ENCODE measurements at regions not wholly inside any gene's neighbourhood (a gene's known extent, or its start where the extent isn't known, plus 50 kb on each side); places are given as distances from the start of the nearest gene placed in this dataset.

GRCh38 chr3:194905696-194906095, 220.0 kb downstream of the FAM43A start:
- Histone ChIP-seq H3K9me3 (ENCODE audit: control insufficient read depth, low read depth, low read length) (no peaks in the 10 kb centered on the region), H4K8ac (replicated peaks; ENCODE audit: insufficient read length, low read depth, low read length) (no peak overlapping the region), H4K91ac (ENCODE audit: insufficient read length, low read depth, low read length) (no peak overlapping the region), H3K79me2 (ENCODE audit: insufficient read depth, low read length) (no peaks in the 10 kb centered on the region), H3K27ac (ENCODE audit: insufficient read length, low read depth, low read length) (no peak overlapping the region), H2AK5ac (ENCODE audit: insufficient read length, low read length) (no peak overlapping the region), H3K56ac (ENCODE audit: insufficient read length, low read depth, low read length) (no peak overlapping the region), H2BK15ac (ENCODE audit: low read depth, low read length) (no peak overlapping the region), H3K79me1 (ENCODE audit: insufficient read depth, low read depth, low read length, poor library complexity, severe bottlenecking) (no peaks in the 10 kb centered on the region), H3K27me3 (ENCODE audit: insufficient read depth, low read length) (no peaks in the 10 kb centered on the region), H3K9ac (ENCODE audit: extremely low read depth, insufficient read length, low read length) (no peak overlapping the region), H3K23me2 (ENCODE audit: insufficient read length, low read depth, low read length, poor library complexity, severe bottlenecking) (no peaks in the 10 kb centered on the region), H3K18ac (ENCODE audit: insufficient read length, low read depth, low read length) (no peak overlapping the region), H3K4me1 (ENCODE audit: insufficient read depth, low read length) (no peaks in the 10 kb centered on the region), H2BK12ac (ENCODE audit: insufficient read length, low read depth, low read length) (no peak overlapping the region), H3K4ac (ENCODE audit: low read depth, low read length) (no peak overlapping the region), H3K4me2 (ENCODE audit: insufficient read depth, insufficient read length, low read length) (no peak overlapping the region), H3K23ac (ENCODE audit: insufficient read length, low read depth, low read length) (no peak overlapping the region), H2AFZ (ENCODE audit: low read length) (no peak overlapping the region), H3K14ac (ENCODE audit: insufficient read depth, low read length) (no peak overlapping the region), H3T11ph (ENCODE audit: low read length) (no peak overlapping the region), H2BK5ac (ENCODE audit: insufficient read length, low read length) (no peak overlapping the region), H4K20me1 (ENCODE audit: control insufficient read depth, insufficient read depth, insufficient read length) (no peaks in the 10 kb centered on the region), H2BK20ac (ENCODE audit: low read depth, low read length, poor library complexity, severe bottlenecking) (no peak overlapping the region), H4K5ac (ENCODE audit: insufficient read length, low read depth, low read length) (no peak overlapping the region), H2BK120ac (ENCODE audit: low read depth, low read length, poor library complexity, severe bottlenecking) (no peak overlapping the region)
- WGBS (ENCODE audit: extremely low coverage, insufficient read length, low lambda C conversion rate) = no CpG with 5 or more reads among the region's 2 CpGs
- DNase-seq = no peak
- no peak overlapping the region for H3K4me3 Mint-ChIP-seq
- H3K27me3 Mint-ChIP-seq (ENCODE audit: low read depth) = no peaks in the 10 kb centered on the region; the same call in 1 of the 2 replicates
- TF ChIP-seq CTCF (conservative IDR thresholded peaks at IDR 0.05) = no peak
- peaks cover 3 to 14% (median 4%) of the 10 kb centered on the region in 3 experiments; a peak in 6 of 7 replicates for H3K36me3 Mint-ChIP-seq (ENCODE audit: insufficient read depth in 1 of 3, low read depth in 3 of 3)
- H3K9me3 Mint-ChIP-seq = peaks cover 14 to 22% of the 10 kb centered on the region in 2 experiments
- no peak overlapping the region for H3K27ac Mint-ChIP-seq
- H3K4me1 Mint-ChIP-seq = peaks cover 0 to 2% of the 10 kb centered on the region in 2 experiments; a peak in 1 of 4 replicates
